Panc1 (cell line): ENCODE measurements at regions not wholly inside any gene's neighbourhood (a gene's known extent, or its start where the extent isn't known, plus 50 kb on each side); places are given as distances from the start of the nearest gene placed in this dataset.

Source experiments
- CTCF ChIP-seq: fragments of 450-650 bp; IDR thresholded peaks from 2 replicates; pipeline ENCODE4 v1.5.1; 2017; ENCODE audit warnings: mild to moderate bottlenecking
- POLR2AphosphoS5 ChIP-seq: IDR thresholded peaks from 2 replicates; pipeline ENCODE4 v1.6.1; 2012; ENCODE audit warnings: mild to moderate bottlenecking, low read depth, low read length, moderate library complexity

GRCh38 chr1:238409191-238409850 is 518.6 kb upstream of the ZP4 start:
- TF ChIP-seq POLR2AphosphoS5 (no peak), CTCF (no peak)
